SJSA1 (cell line): ENCODE measurements at regions not wholly inside any gene's neighbourhood (a gene's known extent, or its start where the extent isn't known, plus 50 kb on each side); places are given as distances from the start of the nearest gene placed in this dataset.
A peak's percentile ranks its signal among the peaks of the same experiment; 100 is the strongest.
"Not testable (repeated sequence)": the region's sequence is repeated elsewhere in the genome, so short reads cannot be mapped to it uniquely, and the experiment has no call there.

Experiments used
- DNase-seq, 2 experiments: peaks; one replicate each; pipeline ENCODE4 v3.0.0-alpha.2; 2015 to 2020; ENCODE audit warnings: low spot score in 2 of 2, low read depth in 1 of 2
- H3K27ac ChIP-seq: fragments of 250-450 bp; sonication (Bioruptor Pico); 2 replicates; pipeline ENCODE4 v1.5.1; 2020; ENCODE audit warnings: mild to moderate bottlenecking, moderate library complexity
- H3K27me3 ChIP-seq: fragments of 250-450 bp; sonication (Bioruptor Pico); replicated peaks from 2 replicates; pipeline ENCODE4 v1.5.1; 2020; ENCODE audit warnings: mild to moderate bottlenecking, moderate library complexity
- H3K36me3 ChIP-seq: fragments of 250-450 bp; sonication (Bioruptor Pico); 2 replicates; pipeline ENCODE4 v1.5.1; 2020; ENCODE audit warnings: mild to moderate bottlenecking
- H3K4me1 ChIP-seq: fragments of 250-450 bp; sonication (Bioruptor Pico); replicated peaks from 2 replicates; pipeline ENCODE4 v1.6.1; 2021; ENCODE audit warnings: mild to moderate bottlenecking
- H3K4me3 ChIP-seq: fragments of 250-450 bp; sonication (Bioruptor Pico); 2 replicates; pipeline ENCODE4 v1.5.1; 2020; ENCODE audit warnings: mild to moderate bottlenecking
- H3K9me3 ChIP-seq: fragments of 250-450 bp; sonication (Bioruptor Pico); replicated peaks from 2 replicates; pipeline ENCODE4 v1.5.1; 2020; ENCODE audit warnings: mild to moderate bottlenecking

DNA sequence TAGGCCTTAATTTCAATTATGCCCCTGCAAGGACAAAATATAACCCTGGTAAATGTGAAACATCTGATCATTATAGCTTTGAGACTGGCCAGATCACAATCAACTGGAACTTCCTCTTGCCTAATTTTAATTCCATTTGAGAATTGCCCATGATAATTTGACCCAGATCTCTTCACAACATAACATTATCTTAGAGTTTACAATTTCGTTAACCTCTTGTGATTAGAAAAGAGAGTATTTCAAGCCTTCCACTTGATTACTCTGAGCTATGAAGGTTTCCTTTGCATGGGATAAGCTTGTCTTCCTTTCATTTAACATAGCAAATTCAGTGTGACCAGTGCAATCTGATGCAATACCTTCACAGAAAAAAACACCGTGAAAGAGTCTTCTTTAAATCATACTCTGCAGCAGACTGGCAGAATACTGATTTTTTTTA lies 143.6 kb downstream of the DUSP6 start:
- Histone ChIP-seq H3K9me3 (no peaks in the 10 kb centered on the region), H3K36me3 (no peaks in the 10 kb centered on the region), H3K4me3 (no peak overlapping the region), H3K4me1 (no peaks in the 10 kb centered on the region), H3K27me3 (no peaks in the 10 kb centered on the region), H3K27ac (no peak overlapping the region)
- DNase-seq, result no peak

DNA sequence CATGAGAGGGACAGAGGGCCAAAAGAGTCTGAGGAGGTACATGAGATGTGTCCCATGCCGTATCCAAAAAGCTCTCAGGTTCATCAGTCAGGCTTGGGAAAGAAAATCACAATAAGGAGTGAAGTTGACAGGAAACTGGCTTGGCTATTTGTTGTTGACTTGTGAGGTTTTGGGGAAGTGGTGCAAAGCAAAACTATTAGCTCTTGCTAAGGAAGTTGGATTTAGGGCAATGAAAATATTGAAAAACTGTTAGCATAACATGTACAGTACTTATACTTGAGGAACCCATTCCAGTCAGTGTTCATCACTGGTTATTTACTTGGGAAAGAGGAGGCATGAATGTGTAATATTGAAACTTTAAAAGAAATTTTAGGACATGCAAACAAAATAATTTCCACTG lies 145.9 kb downstream of the DUSP6 start:
- Histone ChIP-seq H3K36me3 (no peaks in the 10 kb centered on the region), H3K27me3 (no peaks in the 10 kb centered on the region), H3K9me3 (no peaks in the 10 kb centered on the region), H3K4me3 (no peak overlapping the region), H3K27ac (no peak overlapping the region), H3K4me1 (no peaks in the 10 kb centered on the region)
- no peak for DNase-seq

DNA sequence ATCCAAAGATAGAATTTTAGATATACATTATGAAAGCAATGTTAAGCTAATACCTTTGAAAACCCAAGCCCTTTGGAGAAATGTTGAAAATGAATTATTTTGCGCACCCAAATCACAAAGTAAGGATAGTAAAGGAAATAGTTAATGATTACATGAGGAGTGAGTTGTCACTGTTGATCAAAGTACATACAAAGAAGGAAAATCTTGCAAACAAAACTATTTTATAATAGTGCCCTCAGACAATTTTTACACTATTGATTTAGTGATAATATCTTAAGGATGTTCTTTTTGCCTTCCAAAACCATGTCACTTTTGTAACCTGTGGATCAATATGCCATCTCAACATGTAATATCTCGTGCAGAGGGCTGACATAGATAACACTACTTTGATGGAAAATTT lies 146.8 kb downstream of the DUSP6 start:
- H3K9me3 ChIP-seq, result no peaks in the 10 kb centered on the region
- H3K4me1 ChIP-seq, result no peaks in the 10 kb centered on the region
- no peak overlapping the region for H3K27ac ChIP-seq
- no peak overlapping the region for H3K4me3 ChIP-seq
- no peaks in the 10 kb centered on the region for H3K27me3 ChIP-seq
- no peaks in the 10 kb centered on the region for H3K36me3 ChIP-seq
- no peak for DNase-seq

DNA sequence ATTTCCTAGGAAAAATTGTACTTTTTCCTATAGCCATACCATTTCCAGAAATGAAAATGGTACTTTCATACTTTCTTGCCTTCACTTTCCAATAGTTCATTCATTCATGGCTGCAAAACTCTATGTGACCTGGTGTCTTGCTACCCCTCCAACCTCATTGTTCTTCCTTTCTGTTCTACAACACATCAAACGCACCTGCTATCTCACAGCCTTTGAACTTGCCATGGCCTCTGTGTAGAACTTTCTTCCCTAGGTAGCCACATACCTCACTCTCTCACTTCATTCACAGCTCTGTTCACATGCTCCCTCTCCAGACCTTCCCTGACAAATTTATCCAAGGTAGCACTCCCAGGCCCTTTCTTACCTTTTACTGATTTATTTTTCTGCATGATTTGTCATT lies 149.2 kb downstream of the DUSP6 start:
- Histone ChIP-seq H3K9me3 (no peaks in the 10 kb centered on the region), H3K27ac (no peak overlapping the region), H3K27me3 (no peaks in the 10 kb centered on the region), H3K4me1 (no peaks in the 10 kb centered on the region), H3K36me3 (no peaks in the 10 kb centered on the region), H3K4me3 (no peak overlapping the region)
- no peak for DNase-seq

DNA sequence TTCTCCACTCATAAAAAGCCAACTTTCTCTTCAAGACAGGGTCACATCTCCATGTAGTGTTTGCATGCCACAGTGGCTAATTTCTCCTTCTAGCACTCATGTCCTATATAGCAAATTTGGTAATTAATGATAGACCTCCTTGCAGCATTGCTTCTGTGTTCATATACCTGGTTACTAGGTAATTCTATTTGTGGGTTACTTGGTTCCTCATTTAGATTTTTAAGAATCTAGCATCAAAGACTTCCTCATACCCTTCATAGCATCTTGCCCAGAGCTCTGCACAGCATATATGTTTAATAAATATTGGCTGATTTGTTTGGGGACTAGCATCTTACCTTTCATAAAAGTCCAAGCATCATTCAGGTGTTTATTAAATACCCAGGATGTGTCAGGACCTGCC lies 152.1 kb downstream of the DUSP6 start:
- no peak for DNase-seq
- Histone ChIP-seq H3K27me3 (no peaks in the 10 kb centered on the region), H3K36me3 (no peaks in the 10 kb centered on the region), H3K4me3 (no peak overlapping the region), H3K4me1 (no peaks in the 10 kb centered on the region), H3K27ac (no peak overlapping the region), H3K9me3 (no peaks in the 10 kb centered on the region)

DNA sequence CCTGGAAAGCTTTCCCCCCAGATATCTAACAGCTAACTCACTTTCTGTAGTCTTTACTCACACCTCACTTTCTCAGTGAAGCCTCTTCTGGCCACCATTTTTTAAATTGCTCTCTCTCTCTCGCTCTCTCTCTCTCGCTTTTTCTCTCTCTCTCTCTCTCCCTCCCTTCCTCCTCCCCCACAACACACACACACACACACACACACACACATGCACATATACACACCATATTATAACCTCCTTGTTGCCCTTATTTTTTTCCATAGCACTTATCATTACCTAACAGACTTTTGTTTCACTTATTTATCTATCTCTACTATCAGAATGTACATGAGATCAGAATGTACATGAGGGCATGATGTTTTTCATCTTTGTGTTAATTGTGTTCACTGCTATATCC lies 156.8 kb downstream of the DUSP6 start:
- Histone ChIP-seq H3K27ac (no peak overlapping the region), H3K36me3 (no peaks in the 10 kb centered on the region), H3K27me3 (no peaks in the 10 kb centered on the region), H3K9me3 (peaks cover 5% of the 10 kb centered on the region; the same call in 1 of the 2 replicates), H3K4me3 (no peak overlapping the region), H3K4me1 (peaks cover 6% of the 10 kb centered on the region)
- no peak for DNase-seq

DNA sequence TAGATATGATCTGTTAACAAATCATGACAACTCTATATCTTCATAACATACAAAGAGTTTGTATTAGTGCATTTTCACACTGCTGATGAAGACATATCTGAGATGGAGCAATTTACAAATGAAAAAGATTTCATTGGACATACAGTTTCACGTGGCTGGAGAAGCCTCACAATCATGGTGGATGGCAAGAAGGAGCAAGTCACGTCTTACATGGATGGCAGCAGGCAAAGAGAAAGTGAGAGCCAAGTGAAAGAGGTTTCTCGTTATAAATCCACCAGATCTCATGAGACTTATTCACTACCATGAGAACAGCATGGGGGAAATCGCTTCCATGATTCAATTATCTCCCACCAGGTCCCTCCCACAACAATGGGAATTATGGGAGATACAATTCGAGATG lies 157.6 kb downstream of the DUSP6 start:
- Histone ChIP-seq H3K27me3 (no peaks in the 10 kb centered on the region), H3K9me3 (peaks cover 5% of the 10 kb centered on the region; the same call in 1 of the 2 replicates), H3K36me3 (no peaks in the 10 kb centered on the region), H3K4me1 (peaks cover 6% of the 10 kb centered on the region), H3K4me3 (no peak overlapping the region), H3K27ac (no peak overlapping the region)
- no peak for DNase-seq

DNA sequence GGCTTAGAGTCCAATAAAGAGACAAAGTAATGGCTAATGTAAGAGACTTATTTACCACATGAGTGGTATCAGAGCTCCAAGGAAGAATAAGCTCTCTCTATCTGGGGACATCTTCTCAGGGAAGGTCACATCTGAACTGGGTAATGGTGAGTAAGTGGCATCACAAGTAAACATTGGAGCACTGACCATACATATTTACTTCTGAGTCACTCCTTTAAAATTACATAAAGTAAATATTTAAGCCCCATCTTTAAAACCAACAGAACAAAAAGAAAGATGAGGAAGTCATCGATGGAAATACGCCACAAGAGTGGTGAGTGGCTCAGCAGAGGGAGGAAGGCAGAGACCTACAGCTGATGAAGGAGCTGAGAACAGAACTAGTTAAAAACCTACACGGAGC lies 159.9 kb downstream of the DUSP6 start:
- H3K27ac ChIP-seq, result no peak overlapping the region

DNA sequence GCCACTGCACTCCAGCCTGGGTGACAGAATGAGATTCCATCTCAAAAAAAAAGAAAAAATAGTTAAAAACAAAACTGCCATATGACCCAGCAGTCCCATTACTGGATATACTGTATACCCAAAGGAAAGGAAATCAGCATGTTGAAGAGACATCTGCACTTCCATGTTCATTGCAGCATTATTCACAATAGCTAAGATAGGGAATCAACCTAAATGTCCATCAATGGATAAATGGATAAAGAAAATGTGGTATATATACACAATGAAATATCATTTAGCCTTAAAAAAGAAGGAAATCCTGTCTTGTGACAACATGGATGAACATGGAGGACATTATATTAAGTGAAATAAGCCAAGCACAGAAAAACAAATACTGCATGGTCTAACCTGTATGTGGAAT lies 160.7 kb downstream of the DUSP6 start:
- DNase-seq, H3K27ac ChIP-seq, H3K27me3 ChIP-seq, H3K4me1 ChIP-seq, H3K9me3 ChIP-seq, H3K4me3 ChIP-seq, H3K36me3 ChIP-seq: not testable (repeated sequence)

More for the DNA sequence above, 159.9 kb downstream of the DUSP6 start:
- Histone ChIP-seq H3K27me3 (no peaks in the 10 kb centered on the region), H3K4me3 (no peak overlapping the region), H3K4me1 (peaks cover 6% of the 10 kb centered on the region), H3K36me3 (no peaks in the 10 kb centered on the region), H3K9me3 (peaks cover 5% of the 10 kb centered on the region; the same call in 1 of the 2 replicates)
- DNase-seq, result peak in 1 of 2 experiments; percentile 27

DNA sequence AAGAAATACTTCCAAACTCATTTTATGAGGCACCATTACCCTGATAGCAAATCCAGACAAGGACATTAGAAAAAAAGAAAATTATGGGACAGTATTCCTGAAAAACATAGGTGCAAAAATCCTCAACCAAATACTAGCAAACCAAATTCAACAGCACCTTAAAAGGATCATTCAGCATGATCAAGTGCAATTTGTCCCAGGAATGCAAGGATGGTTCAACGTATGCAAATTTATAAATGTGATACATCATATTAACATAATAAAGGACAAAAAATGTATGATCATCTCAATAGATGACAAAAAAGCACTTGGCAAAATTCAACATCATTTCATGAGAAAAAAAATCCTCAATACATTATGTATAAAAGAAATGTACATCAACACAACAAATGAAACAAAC lies 162.9 kb downstream of the DUSP6 start:
- Histone ChIP-seq H3K4me1 (peaks cover 6% of the 10 kb centered on the region), H3K27me3 (no peaks in the 10 kb centered on the region)
- DNase-seq, result no peak

DNA sequence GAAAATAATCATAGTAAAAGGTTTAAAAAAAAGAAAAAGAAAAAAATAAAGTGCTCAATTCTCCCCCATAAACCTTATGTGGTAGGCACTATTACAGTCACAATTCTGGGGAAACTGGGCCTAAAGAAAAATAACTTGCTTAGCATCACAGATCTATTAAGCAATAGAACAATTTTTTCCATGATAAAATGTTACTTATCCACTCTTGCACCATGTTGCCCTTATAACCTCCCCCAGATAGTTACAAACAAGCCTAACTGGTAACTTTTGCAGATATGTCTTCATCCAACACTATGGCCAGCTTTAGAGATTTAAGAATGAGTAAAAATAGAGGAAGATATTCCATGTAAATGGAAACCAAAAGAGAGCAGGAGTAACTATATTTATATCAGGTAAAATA lies 164.8 kb downstream of the DUSP6 start:
- Histone ChIP-seq H3K27me3 (no peaks in the 10 kb centered on the region), H3K36me3 (no peaks in the 10 kb centered on the region), H3K4me1 (peaks cover 2% of the 10 kb centered on the region; the same call in 1 of the 2 replicates), H3K9me3 (no peaks in the 10 kb centered on the region), H3K27ac (no peak overlapping the region), H3K4me3 (no peak overlapping the region)
- DNase-seq, result no peak

More for the DNA sequence above, 162.9 kb downstream of the DUSP6 start:
- no peak overlapping the region for H3K4me3 ChIP-seq
- H3K36me3 ChIP-seq, result no peaks in the 10 kb centered on the region
- H3K9me3 ChIP-seq, result peaks cover 3% of the 10 kb centered on the region; the same call in 1 of the 2 replicates
- no peak overlapping the region for H3K27ac ChIP-seq

DNA sequence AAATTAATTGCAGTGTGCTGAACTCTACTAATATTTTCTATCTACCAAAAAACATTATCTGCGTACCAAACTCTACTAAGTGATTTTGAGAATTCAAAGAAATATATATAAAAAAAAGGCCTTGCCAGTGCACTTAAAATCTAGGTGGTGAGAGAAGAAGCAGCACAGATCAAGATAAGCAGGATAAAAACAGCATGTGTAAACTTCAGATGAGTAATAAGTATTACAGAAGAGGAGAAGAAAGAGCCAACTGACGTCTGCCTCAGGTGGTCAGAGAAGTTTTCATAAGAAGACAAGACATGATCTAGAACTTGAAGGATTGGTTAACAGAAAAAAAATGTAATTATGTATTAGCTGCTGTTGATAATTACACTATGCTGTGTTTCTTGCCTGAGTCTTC lies 166.4 kb downstream of the DUSP6 start:
- Histone ChIP-seq H3K9me3 (no peaks in the 10 kb centered on the region), H3K4me1 (no peaks in the 10 kb centered on the region), H3K36me3 (no peaks in the 10 kb centered on the region), H3K27me3 (no peaks in the 10 kb centered on the region), H3K27ac (no peak overlapping the region), H3K4me3 (no peak overlapping the region)
- no peak for DNase-seq

DNA sequence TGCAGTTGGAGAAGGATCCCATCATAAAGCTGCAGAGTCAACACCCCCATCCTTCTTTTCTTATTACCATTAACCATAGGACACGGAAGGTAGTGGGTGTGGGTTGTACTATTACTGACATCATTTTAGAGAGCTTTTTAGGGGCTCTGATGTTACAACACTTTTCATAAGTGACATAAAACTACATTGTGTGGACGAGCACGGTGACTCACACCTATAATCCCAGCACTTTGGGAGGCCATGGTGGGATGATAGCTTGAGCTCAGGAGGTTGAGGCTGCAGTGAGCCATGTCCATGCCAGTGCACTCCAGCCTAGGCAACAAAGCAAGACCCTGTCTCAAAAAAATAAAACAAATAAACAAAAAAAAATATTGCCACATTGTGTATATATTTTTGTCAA lies 167.1 kb downstream of the DUSP6 start:
- no peaks in the 10 kb centered on the region for H3K9me3 ChIP-seq

DNA sequence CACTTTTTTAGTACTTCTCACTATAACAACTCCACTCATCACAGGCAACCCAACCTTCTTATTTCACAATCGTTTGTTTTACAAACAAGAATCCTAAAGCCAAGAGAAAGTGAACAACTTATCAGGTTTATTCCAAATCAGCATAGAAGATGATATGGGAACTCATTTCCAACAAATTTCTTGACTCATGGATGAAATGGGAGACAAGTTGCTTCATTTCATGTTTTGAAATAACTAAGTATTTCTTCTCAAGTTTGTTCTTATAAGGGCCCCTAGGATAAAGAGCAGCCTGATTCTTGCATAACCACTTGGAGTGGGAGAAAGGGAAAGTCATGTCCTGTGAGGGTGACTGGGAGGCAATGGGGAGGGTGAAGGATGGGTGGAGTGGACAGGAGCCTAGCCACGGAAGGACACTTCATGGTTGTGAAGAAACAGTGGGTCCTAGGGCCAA lies 168.3 kb downstream of the DUSP6 start:
- Histone ChIP-seq H3K27ac (no peak overlapping the region), H3K27me3 (no peaks in the 10 kb centered on the region), H3K4me1 (no peaks in the 10 kb centered on the region), H3K36me3 (no peaks in the 10 kb centered on the region), H3K9me3 (no peaks in the 10 kb centered on the region), H3K4me3 (no peak overlapping the region)
- DNase-seq, result no peak

More for the DNA sequence above, 167.1 kb downstream of the DUSP6 start:
- no peak for DNase-seq
- Histone ChIP-seq H3K27ac (no peak overlapping the region), H3K4me3 (no peak overlapping the region), H3K27me3 (no peaks in the 10 kb centered on the region), H3K36me3 (no peaks in the 10 kb centered on the region), H3K4me1 (no peaks in the 10 kb centered on the region)

DNA sequence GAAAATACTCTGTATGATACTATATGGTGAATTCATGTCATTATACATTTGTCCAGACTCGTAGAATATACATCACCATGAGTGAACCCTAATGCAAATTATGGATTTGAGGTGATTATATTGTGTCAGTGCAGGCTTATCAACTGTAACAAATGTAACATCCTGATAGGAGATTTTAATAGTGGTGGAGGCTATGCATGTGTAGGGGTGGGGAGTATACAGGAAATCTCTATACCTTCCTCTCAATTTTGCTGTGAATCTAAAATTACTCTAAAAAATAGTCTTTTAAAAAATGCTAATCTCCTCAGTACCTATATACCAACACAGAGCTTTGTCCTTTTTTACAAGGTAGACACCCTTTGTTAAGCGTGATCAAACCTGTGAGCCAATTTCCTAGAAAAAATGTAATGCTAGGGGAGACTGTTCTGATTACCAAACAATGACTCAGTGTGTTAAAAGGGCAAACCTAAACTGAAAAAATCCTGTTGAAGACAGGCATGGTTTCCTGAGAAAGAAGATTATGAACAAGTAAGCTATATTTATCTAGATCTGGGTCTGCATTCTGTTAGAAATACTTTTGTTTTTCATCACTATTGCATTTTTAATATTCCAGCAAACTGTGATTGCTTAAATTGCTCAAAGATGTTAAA lies 170.9 kb downstream of the DUSP6 start:
- no peak overlapping the region for H3K4me3 ChIP-seq
- H3K36me3 ChIP-seq, result no peaks in the 10 kb centered on the region
- no peaks in the 10 kb centered on the region for H3K9me3 ChIP-seq
- H3K4me1 ChIP-seq, result no peaks in the 10 kb centered on the region
- no peak overlapping the region for H3K27ac ChIP-seq
- no peaks in the 10 kb centered on the region for H3K27me3 ChIP-seq
- DNase-seq, result no peak
